HepG2 (cell line): ENCODE measurements at regions not wholly inside any gene's neighbourhood (a gene's known extent, or its start where the extent isn't known, plus 50 kb on each side); places are given as distances from the start of the nearest gene placed in this dataset.

Source experiments
- AGO1 ChIP-seq: fragments of 200-400 bp; formaldehyde crosslinking; IDR thresholded peaks from 2 replicates; pipeline ENCODE4 v1.6.1; 2017; ENCODE audit warnings: mild to moderate bottlenecking, low read depth, low read length, moderate library complexity; ENCODE audit not compliant: poor library complexity, severe bottlenecking
- ARNT ChIP-seq: fragments of 450-650 bp; IDR thresholded peaks from 2 replicates; pipeline ENCODE4 v1.6.1; 2017
- ARNTL ChIP-seq: sonication (generic); formaldehyde crosslinking; IDR thresholded peaks from 2 replicates; pipeline ENCODE4 v1.4.0; 2020; ENCODE audit warnings: mild to moderate bottlenecking, missing genetic modification reagents
- GTF3A ChIP-seq: sonication (generic); formaldehyde crosslinking; conservative IDR thresholded peaks from 2 replicates; pipeline ENCODE4 v1.4.0; 2020; ENCODE audit warnings: mild to moderate bottlenecking, missing genetic modification reagents
- HDAC2 ChIP-seq: sonication (generic); formaldehyde crosslinking; IDR thresholded peaks from 2 replicates; pipeline ENCODE4 v1.4.0; 2020; ENCODE audit warnings: missing genetic modification reagents
- IKZF4 ChIP-seq: sonication (generic); formaldehyde crosslinking; IDR thresholded peaks from 2 replicates; pipeline ENCODE4 v1.5.1; 2020; ENCODE audit warnings: borderline replicate concordance, mild to moderate bottlenecking, low read depth, missing genetic modification reagents; ENCODE audit errors: not compliant biosample characterization
- NCOR1 ChIP-seq: fragments of 200-600 bp; sonication (generic); IDR thresholded peaks from 2 replicates; pipeline ENCODE4 v1.7.0; 2017; ENCODE audit warnings: antibody characterized with exemption, low read length, borderline replicate concordance
- RAD21 ChIP-seq: fragments of 450-650 bp; formaldehyde crosslinking; IDR thresholded peaks from 2 replicates; pipeline ENCODE4 v1.5.0; 2020; ENCODE audit warnings: mild to moderate bottlenecking
- RFX5 ChIP-seq: IDR thresholded peaks from 2 replicates; pipeline ENCODE4 v1.6.1; 2011; ENCODE audit warnings: low read depth, low read length, improper control_type of control experiment
- SRF ChIP-seq: IDR thresholded peaks from 2 replicates; pipeline ENCODE4 v1.6.1; 2011; ENCODE audit warnings: mild to moderate bottlenecking, low read depth, low read length, moderate library complexity
- TBP ChIP-seq: sonication (generic); formaldehyde crosslinking; IDR thresholded peaks from 2 replicates; pipeline ENCODE4 v1.5.0; 2020; ENCODE audit warnings: missing genetic modification reagents
- ZNF12 ChIP-seq: sonication (generic); formaldehyde crosslinking; IDR thresholded peaks from 2 replicates; pipeline ENCODE4 v1.5.0; 2020; ENCODE audit warnings: missing genetic modification reagents
- ZNF256 ChIP-seq: sonication (generic); formaldehyde crosslinking; conservative IDR thresholded peaks from 2 replicates; pipeline ENCODE4 v1.4.0; 2020; ENCODE audit warnings: missing genetic modification reagents
- ZNF329 ChIP-seq: sonication (generic); formaldehyde crosslinking; IDR thresholded peaks from 2 replicates; pipeline ENCODE4 v1.9.0; 2021; ENCODE audit warnings: low read depth, mild to moderate bottlenecking, missing genetic modification reagents
- ZNF552 ChIP-seq: sonication (generic); formaldehyde crosslinking; IDR thresholded peaks from 2 replicates; pipeline ENCODE4 v1.9.0; 2022; ENCODE audit warnings: missing genetic modification reagents, mild to moderate bottlenecking, borderline replicate concordance
- ZNF614 ChIP-seq: IDR thresholded peaks from 2 replicates; pipeline ENCODE4 v1.6.1; 2018; ENCODE audit warnings: missing biosample characterization, missing genetic modification reagents, inconsistent platforms, borderline replicate concordance
- TF ChIP-seq, protein P1 (sequence below): sonication (generic); formaldehyde crosslinking; IDR thresholded peaks from 2 replicates; pipeline ENCODE4 v1.4.0; 2020; ENCODE audit warnings: missing genetic modification reagents, borderline replicate concordance
- TF ChIP-seq, protein P2 (sequence below): IDR thresholded peaks from 2 replicates; pipeline ENCODE4 v1.6.1; 2016
- TF ChIP-seq, protein P3 (sequence below): sonication (generic); formaldehyde crosslinking; conservative IDR thresholded peaks from 2 replicates; pipeline ENCODE4 v1.8.0; 2022; ENCODE audit warnings: missing genetic modification reagents
- TF ChIP-seq, protein P4 (sequence below): sonication (generic); formaldehyde crosslinking; IDR thresholded peaks from 2 replicates; pipeline ENCODE4 v1.8.0; 2022; ENCODE audit warnings: missing genetic modification reagents, mild to moderate bottlenecking, moderate library complexity, borderline replicate concordance

DNA sequence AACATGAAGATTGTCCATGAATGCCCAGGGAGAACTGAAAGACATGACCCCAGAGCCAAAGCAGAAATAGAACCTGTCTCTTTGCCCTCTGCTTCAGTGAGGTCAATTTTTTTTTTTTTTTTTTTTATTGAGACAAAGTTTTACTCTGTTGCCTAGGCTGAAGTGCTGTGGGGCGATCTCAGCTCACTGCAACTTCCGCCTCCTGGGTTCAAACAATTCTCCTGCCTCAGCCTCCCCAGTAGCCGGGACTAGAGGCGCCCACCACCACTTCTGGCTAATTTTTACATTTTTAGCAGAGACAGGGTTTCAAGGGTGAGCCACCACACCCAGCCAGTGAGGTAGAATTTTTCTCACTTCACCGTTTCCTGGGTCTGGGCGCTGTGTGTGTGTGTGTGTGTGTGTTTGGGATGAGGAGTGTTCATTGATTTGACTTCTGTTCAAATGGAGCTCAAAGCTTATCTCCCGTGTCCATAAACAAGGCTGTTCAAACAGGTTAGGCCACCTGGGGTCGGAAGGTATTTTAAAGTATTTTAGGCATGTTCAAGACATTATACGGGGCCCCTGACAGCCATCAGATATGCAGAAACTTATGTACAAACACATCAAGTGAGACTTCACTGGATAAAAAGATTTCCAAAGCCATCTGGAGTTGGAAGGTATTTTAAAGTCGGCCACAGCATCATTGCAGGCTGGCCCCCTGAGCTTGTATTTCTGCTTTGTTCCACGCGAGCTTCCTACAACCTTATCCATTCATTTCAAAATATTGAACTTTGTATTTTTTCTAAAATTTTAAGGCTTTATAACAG lies 93.8 kb downstream of the MAP3K8 start (continued):
- TF ChIP-seq ZNF12 (CRISPR knock-in tag) (no peak), TBP (no peak), NCOR1 (peak; percentile 67; the same call in 1 of the 2 replicates), GTF3A (CRISPR knock-in tag) (no peak), RAD21 (CRISPR knock-in tag) (no peak), ARNTL (CRISPR knock-in tag) (peak; percentile 41; the same call in 1 of the 2 replicates), SRF (no peak), HDAC2 (peak; percentile 81), ZNF552 (no peak), ZNF614 (CRISPR knock-in tag) (no peak), RFX5 (no peak), ZNF329 (CRISPR knock-in tag) (no peak), ARNT (no peak), AGO1 (no peak), IKZF4 (no peak), ZNF256 (no peak)
- TF ChIP-seq, protein P1, sequence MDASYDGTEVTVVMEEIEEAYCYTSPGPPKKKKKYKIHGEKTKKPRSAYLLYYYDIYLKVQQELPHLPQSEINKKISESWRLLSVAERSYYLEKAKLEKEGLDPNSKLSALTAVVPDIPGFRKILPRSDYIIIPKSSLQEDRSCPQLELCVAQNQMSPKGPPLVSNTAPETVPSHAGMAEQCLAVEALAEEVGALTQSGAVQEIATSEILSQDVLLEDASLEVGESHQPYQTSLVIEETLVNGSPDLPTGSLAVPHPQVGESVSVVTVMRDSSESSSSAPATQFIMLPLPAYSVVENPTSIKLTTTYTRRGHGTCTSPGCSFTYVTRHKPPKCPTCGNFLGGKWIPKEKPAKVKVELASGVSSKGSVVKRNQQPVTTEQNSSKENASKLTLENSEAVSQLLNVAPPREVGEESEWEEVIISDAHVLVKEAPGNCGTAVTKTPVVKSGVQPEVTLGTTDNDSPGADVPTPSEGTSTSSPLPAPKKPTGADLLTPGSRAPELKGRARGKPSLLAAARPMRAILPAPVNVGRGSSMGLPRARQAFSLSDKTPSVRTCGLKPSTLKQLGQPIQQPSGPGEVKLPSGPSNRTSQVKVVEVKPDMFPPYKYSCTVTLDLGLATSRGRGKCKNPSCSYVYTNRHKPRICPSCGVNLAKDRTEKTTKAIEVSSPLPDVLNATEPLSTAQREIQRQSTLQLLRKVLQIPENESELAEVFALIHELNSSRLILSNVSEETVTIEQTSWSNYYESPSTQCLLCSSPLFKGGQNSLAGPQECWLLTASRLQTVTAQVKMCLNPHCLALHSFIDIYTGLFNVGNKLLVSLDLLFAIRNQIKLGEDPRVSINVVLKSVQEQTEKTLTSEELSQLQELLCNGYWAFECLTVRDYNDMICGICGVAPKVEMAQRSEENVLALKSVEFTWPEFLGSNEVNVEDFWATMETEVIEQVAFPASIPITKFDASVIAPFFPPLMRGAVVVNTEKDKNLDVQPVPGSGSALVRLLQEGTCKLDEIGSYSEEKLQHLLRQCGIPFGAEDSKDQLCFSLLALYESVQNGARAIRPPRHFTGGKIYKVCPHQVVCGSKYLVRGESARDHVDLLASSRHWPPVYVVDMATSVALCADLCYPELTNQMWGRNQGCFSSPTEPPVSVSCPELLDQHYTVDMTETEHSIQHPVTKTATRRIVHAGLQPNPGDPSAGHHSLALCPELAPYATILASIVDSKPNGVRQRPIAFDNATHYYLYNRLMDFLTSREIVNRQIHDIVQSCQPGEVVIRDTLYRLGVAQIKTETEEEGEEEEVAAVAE (CRISPR knock-in tag), result 0 out of 2 replicates have a peak, but pooled peaks have one; percentile 3
- TF ChIP-seq, protein P2, sequence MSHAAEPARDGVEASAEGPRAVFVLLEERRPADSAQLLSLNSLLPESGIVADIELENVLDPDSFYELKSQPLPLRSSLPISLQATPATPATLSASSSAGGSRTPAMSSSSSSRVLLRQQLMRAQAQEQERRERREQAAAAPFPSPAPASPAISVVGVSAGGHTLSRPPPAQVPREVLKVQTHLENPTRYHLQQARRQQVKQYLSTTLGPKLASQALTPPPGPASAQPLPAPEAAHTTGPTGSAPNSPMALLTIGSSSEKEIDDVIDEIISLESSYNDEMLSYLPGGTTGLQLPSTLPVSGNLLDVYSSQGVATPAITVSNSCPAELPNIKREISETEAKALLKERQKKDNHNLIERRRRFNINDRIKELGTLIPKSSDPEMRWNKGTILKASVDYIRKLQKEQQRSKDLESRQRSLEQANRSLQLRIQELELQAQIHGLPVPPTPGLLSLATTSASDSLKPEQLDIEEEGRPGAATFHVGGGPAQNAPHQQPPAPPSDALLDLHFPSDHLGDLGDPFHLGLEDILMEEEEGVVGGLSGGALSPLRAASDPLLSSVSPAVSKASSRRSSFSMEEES, result peak; percentile 52; the same call in 1 of the 2 replicates
- TF ChIP-seq, protein P3, sequence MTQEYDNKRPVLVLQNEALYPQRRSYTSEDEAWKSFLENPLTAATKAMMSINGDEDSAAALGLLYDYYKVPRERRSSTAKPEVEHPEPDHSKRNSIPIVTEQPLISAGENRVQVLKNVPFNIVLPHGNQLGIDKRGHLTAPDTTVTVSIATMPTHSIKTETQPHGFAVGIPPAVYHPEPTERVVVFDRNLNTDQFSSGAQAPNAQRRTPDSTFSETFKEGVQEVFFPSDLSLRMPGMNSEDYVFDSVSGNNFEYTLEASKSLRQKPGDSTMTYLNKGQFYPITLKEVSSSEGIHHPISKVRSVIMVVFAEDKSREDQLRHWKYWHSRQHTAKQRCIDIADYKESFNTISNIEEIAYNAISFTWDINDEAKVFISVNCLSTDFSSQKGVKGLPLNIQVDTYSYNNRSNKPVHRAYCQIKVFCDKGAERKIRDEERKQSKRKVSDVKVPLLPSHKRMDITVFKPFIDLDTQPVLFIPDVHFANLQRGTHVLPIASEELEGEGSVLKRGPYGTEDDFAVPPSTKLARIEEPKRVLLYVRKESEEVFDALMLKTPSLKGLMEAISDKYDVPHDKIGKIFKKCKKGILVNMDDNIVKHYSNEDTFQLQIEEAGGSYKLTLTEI (CRISPR knock-in tag), result no peak
- TF ChIP-seq, protein P4, sequence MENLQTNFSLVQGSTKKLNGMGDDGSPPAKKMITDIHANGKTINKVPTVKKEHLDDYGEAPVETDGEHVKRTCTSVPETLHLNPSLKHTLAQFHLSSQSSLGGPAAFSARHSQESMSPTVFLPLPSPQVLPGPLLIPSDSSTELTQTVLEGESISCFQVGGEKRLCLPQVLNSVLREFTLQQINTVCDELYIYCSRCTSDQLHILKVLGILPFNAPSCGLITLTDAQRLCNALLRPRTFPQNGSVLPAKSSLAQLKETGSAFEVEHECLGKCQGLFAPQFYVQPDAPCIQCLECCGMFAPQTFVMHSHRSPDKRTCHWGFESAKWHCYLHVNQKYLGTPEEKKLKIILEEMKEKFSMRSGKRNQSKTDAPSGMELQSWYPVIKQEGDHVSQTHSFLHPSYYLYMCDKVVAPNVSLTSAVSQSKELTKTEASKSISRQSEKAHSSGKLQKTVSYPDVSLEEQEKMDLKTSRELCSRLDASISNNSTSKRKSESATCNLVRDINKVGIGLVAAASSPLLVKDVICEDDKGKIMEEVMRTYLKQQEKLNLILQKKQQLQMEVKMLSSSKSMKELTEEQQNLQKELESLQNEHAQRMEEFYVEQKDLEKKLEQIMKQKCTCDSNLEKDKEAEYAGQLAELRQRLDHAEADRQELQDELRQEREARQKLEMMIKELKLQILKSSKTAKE (CRISPR knock-in tag), result peak; percentile 74; the same call in 1 of the 2 replicates
